ENCODE measurements at regions not wholly inside any gene's neighbourhood (a gene's known extent, or its start where the extent isn't known, plus 50 kb on each side); places are given as distances from the start of the nearest gene placed in this dataset.

GRCh38 chrX:39819921-39820849, 277.6 kb downstream of the BCOR start:
- no peak for DNase-seq

- no peak for DNase-seq
These were observed 276.6 kb downstream of the BCOR start for GRCh38 chrX:39820938-39821708.

- no peak for DNase-seq
These were observed 276.1 kb downstream of the BCOR start for GRCh38 chrX:39821709-39822095.

GRCh38 chrX:39822133-39822748, 275.5 kb downstream of the BCOR start:
- no peak for DNase-seq

- no peak for DNase-seq
These were observed 274.3 kb downstream of the BCOR start for GRCh38 chrX:39823424-39823823.

GRCh38 chrX:39823854-39824253, 273.9 kb downstream of the BCOR start:
- no peak for DNase-seq

- DNase-seq = no peak
These were observed 270.8 kb downstream of the BCOR start for GRCh38 chrX:39826813-39827543.

- no peak for DNase-seq
These were observed 269.8 kb downstream of the BCOR start for GRCh38 chrX:39827951-39828350.

GRCh38 chrX:39828971-39829370, 268.8 kb downstream of the BCOR start:
- DNase-seq = no peak

- DNase-seq = no peak
These were observed 267.8 kb downstream of the BCOR start for GRCh38 chrX:39829965-39830364.

- no peak for DNase-seq
These were observed 267.3 kb downstream of the BCOR start for GRCh38 chrX:39830414-39830813.

GRCh38 chrX:39832211-39832610, 265.5 kb downstream of the BCOR start:
- DNase-seq = no peak

GRCh38 chrX:39834600-39834999, 263.2 kb downstream of the BCOR start:
- DNase-seq = no peak

- no peak for DNase-seq
These were observed 262.5 kb downstream of the BCOR start for GRCh38 chrX:39835241-39835640.

- DNase-seq = no peak
These were observed 262.0 kb downstream of the BCOR start for GRCh38 chrX:39835776-39836175.

- no peak for DNase-seq
These were observed 260.8 kb downstream of the BCOR start for GRCh38 chrX:39836802-39837420.

- no peak for DNase-seq
These were observed 260.1 kb downstream of the BCOR start for GRCh38 chrX:39837688-39838087.

- DNase-seq = no peak
These were observed 258.4 kb downstream of the BCOR start for GRCh38 chrX:39839371-39839770.

GRCh38 chrX:39840133-39840532, 257.6 kb downstream of the BCOR start:
- no peak for DNase-seq

GRCh38 chrX:39840581-39841093, 257.1 kb downstream of the BCOR start:
- no peak for DNase-seq

- no peak for DNase-seq
These were observed 256.2 kb downstream of the BCOR start for GRCh38 chrX:39841604-39842003.

Measured in hippocampal formation (tissue), 2 donors.